Panc1 (cell line): ENCODE measurements at regions not wholly inside any gene's neighbourhood (a gene's known extent, or its start where the extent isn't known, plus 50 kb on each side); places are given as distances from the start of the nearest gene placed in this dataset.

Experiments used
- POLR2AphosphoS5 ChIP-seq: IDR thresholded peaks from 2 replicates; pipeline ENCODE4 v1.6.1; 2012; ENCODE audit warnings: mild to moderate bottlenecking, low read depth, low read length, moderate library complexity
- SIN3A ChIP-seq: IDR thresholded peaks from 2 replicates; pipeline ENCODE4 v1.6.1; 2012; ENCODE audit warnings: low read depth, mild to moderate bottlenecking, low read length, moderate library complexity, borderline replicate concordance; ENCODE audit not compliant: insufficient read depth
- TF ChIP-seq, protein P1 (sequence below): fragments of 450-650 bp; IDR thresholded peaks from 2 replicates; pipeline ENCODE4 v1.5.1; 2017; ENCODE audit warnings: mild to moderate bottlenecking
- TF ChIP-seq, protein P2 (sequence below), 2 experiments: IDR thresholded peaks; 2 replicates each; pipeline ENCODE4 v1.6.1; 2011 to 2012; ENCODE audit warnings: low read depth in 2 of 2, control low read depth in 1 of 2, low read length in 1 of 2, mild to moderate bottlenecking in 1 of 2, moderate library complexity in 1 of 2; ENCODE audit not compliant: insufficient read depth in 1 of 2

DNA sequence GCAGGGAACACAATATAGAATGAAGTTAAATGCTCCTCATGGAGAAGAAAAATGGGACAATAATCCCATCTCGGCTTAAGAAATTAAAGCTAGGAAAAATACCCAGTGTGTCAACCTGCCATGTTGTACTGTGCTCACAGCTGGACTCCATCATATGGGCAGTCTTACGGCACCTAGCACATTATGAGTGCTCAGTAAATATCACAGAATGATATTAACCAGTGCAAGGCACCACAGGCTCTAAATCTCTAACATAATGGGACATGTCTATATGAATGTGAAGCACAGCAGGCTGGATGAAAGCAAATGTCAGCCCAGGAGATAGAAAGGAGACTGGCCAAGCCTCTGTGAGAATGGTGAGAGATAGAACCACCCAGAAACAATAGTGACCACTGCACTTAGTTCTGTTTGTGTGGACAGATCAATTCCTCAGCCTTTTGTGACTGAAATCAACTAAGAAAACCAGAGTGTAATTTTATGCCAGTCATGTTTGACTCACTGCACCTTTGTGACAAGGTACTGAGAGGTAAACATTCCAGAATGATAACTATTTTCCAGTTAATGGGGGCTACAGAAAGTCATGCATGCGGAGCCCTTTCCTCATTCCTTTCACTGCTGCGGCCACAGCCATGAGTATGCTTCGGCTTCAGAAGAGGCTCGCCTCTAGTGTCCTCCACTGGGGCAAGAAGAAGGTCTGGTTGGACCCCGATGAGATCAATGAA, 140.4 kb upstream of the CDH6 start:
- TF ChIP-seq, protein P1, sequence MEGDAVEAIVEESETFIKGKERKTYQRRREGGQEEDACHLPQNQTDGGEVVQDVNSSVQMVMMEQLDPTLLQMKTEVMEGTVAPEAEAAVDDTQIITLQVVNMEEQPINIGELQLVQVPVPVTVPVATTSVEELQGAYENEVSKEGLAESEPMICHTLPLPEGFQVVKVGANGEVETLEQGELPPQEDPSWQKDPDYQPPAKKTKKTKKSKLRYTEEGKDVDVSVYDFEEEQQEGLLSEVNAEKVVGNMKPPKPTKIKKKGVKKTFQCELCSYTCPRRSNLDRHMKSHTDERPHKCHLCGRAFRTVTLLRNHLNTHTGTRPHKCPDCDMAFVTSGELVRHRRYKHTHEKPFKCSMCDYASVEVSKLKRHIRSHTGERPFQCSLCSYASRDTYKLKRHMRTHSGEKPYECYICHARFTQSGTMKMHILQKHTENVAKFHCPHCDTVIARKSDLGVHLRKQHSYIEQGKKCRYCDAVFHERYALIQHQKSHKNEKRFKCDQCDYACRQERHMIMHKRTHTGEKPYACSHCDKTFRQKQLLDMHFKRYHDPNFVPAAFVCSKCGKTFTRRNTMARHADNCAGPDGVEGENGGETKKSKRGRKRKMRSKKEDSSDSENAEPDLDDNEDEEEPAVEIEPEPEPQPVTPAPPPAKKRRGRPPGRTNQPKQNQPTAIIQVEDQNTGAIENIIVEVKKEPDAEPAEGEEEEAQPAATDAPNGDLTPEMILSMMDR: no peak
- no peak for TF ChIP-seq SIN3A
- no peak for TF ChIP-seq POLR2AphosphoS5
- TF ChIP-seq, protein P2, sequence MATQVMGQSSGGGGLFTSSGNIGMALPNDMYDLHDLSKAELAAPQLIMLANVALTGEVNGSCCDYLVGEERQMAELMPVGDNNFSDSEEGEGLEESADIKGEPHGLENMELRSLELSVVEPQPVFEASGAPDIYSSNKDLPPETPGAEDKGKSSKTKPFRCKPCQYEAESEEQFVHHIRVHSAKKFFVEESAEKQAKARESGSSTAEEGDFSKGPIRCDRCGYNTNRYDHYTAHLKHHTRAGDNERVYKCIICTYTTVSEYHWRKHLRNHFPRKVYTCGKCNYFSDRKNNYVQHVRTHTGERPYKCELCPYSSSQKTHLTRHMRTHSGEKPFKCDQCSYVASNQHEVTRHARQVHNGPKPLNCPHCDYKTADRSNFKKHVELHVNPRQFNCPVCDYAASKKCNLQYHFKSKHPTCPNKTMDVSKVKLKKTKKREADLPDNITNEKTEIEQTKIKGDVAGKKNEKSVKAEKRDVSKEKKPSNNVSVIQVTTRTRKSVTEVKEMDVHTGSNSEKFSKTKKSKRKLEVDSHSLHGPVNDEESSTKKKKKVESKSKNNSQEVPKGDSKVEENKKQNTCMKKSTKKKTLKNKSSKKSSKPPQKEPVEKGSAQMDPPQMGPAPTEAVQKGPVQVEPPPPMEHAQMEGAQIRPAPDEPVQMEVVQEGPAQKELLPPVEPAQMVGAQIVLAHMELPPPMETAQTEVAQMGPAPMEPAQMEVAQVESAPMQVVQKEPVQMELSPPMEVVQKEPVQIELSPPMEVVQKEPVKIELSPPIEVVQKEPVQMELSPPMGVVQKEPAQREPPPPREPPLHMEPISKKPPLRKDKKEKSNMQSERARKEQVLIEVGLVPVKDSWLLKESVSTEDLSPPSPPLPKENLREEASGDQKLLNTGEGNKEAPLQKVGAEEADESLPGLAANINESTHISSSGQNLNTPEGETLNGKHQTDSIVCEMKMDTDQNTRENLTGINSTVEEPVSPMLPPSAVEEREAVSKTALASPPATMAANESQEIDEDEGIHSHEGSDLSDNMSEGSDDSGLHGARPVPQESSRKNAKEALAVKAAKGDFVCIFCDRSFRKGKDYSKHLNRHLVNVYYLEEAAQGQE (IDR thresholded peaks at IDR 0.05; ENCODE audit: insufficient read depth in 1 of 2, low read depth in 2 of 2, low read length in 1 of 2): no peak
